ENCODE measurements at regions not wholly inside any gene's neighbourhood (a gene's known extent, or its start where the extent isn't known, plus 50 kb on each side); places are given as distances from the start of the nearest gene placed in this dataset.

GRCh38 chr4:17272154-17272553 is 239.7 kb downstream of the QDPR start:
- 80% methylated on average over 6 of the region's 6 CpGs for WGBS
- no peak for DNase-seq (ENCODE audit: low spot score)
- Histone ChIP-seq H3K9me3 (no peaks in the 10 kb centered on the region), H3K36me3 (no peaks in the 10 kb centered on the region), H3K4me3 (no peak overlapping the region), H3K27me3 (replicated peaks; ENCODE audit: insufficient read depth) (no peaks in the 10 kb centered on the region), H3K4me1 (replicated peaks) (no peaks in the 10 kb centered on the region), H3K27ac (no peak overlapping the region)
- TF ChIP-seq CTCF (IDR thresholded peaks at IDR 0.05) (no peak), POLR2AphosphoS5 (IDR thresholded peaks at IDR 0.05) (no peak), POLR2A (IDR thresholded peaks at IDR 0.05) (no peak)
- intact Hi-C loops (cut with DNase I) = no loop called here

DNA sequence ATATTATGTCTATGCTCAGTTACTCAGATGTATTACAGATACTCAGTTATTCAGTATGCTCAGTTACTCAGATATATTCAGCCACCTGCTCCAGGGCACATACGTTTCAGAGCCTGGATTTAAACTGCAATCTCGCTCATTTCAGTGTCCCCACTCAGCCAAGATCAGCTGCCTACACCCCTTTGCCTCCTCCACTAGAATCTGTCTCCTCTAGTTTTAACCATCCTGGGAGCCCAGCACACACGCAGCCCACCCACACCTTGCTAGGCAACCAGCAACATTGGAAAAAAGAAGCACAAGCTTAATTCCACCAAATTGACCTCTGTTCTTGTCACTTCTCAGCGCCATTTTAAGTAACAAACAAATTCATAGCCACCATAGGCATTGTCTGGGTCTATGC is 246.2 kb downstream of the QDPR start:
- TF ChIP-seq POLR2AphosphoS5 (IDR thresholded peaks at IDR 0.05) = no peak
- TF ChIP-seq POLR2A (IDR thresholded peaks at IDR 0.05) = no peak
- no peak for TF ChIP-seq CTCF (IDR thresholded peaks at IDR 0.05)
- DNase-seq (ENCODE audit: low spot score) = no peak

DNA sequence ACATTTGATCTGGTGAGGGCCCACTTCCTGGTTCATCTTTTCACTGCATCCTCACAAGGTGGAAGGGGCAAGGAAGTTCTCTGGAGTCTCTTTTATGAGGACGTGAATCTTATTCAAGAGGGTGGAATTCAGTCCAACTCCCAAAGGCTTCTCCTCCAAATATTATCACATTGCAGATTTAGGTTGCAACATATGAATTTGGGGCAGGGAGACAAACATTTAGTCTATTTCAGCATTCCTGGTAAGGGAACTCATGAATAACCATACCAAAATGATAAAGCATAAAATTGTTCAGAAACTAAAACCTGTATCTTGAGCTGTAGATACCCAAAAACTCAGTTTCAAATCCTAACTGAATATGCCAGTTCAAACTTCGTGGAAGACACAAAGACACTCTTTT is 246.8 kb downstream of the QDPR start:
- no peak overlapping the region for H3K4me3 ChIP-seq
- H3K4me1 ChIP-seq (replicated peaks) = no peaks in the 10 kb centered on the region
- H3K9me3 ChIP-seq = no peaks in the 10 kb centered on the region
- H3K36me3 ChIP-seq = no peaks in the 10 kb centered on the region
- no peaks in the 10 kb centered on the region for H3K27me3 ChIP-seq (replicated peaks; ENCODE audit: insufficient read depth)
- no peak for DNase-seq (ENCODE audit: low spot score)
- no peak overlapping the region for H3K27ac ChIP-seq
- WGBS = 83% methylated on average over 2 of the region's 2 CpGs
- intact Hi-C loops (cut with DNase I) = no loop called here
- no peak for TF ChIP-seq POLR2AphosphoS5 (IDR thresholded peaks at IDR 0.05)

More for the DNA sequence above, 246.2 kb downstream of the QDPR start:
- Histone ChIP-seq H3K36me3 (no peaks in the 10 kb centered on the region), H3K27me3 (replicated peaks; ENCODE audit: insufficient read depth) (no peaks in the 10 kb centered on the region), H3K27ac (no peak overlapping the region), H3K4me1 (replicated peaks) (no peaks in the 10 kb centered on the region), H3K9me3 (no peaks in the 10 kb centered on the region), H3K4me3 (no peak overlapping the region)
- intact Hi-C loops (cut with DNase I) = no loop called here
- 95% methylated on average over 4 of the region's 4 CpGs for WGBS

DNA sequence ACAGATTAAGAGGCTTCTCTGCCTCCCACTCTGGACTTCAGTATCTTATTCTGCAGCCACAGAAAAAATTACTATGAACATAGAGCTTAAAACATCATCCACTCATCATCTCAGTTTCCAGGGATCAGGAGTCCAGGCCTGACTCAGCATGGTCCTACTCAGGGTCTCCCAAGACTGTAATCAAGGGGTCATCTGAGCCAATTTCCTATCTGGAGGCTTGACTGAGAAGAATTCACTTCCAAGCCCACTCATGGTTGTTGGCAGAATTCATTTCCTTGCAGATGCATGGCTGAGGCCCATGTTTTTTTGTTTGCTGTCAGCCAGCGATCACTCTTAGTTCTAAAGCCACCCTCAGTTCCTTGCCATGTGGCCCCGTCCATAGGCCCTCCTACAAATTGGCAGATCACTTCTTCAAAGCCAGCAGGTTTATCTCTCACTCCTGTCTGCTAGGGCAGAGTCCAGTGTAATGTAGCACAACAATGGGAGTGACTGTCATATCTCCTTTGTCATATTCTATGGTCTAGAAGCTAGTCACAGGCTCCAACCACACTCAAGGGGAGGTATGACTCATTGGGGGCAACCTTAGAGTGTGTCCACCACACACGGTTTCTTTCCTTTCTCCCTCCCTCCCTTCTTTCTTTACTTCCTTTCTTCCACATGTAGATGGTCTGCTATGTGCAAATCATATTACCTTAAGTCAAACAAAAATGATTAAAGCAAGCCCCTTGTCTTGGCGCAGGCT is 251.6 kb downstream of the QDPR start:
- no peaks in the 10 kb centered on the region for H3K36me3 ChIP-seq
- DNase-seq (ENCODE audit: low spot score) = no peak
- no peaks in the 10 kb centered on the region for H3K27me3 ChIP-seq (replicated peaks; ENCODE audit: insufficient read depth)
- no peak overlapping the region for H3K4me3 ChIP-seq
- WGBS = 84% methylated on average over 4 of the region's 4 CpGs
- H3K4me1 ChIP-seq (replicated peaks) = no peaks in the 10 kb centered on the region
- H3K9me3 ChIP-seq = no peaks in the 10 kb centered on the region
- no peak for TF ChIP-seq POLR2AphosphoS5 (IDR thresholded peaks at IDR 0.05)
- TF ChIP-seq CTCF (IDR thresholded peaks at IDR 0.05) = no peak
- no peak for TF ChIP-seq POLR2A (IDR thresholded peaks at IDR 0.05)
- no peak overlapping the region for H3K27ac ChIP-seq
- intact Hi-C loops (cut with DNase I) = no loop called here

- Histone ChIP-seq H3K4me3 (no peak overlapping the region), H3K4me1 (replicated peaks) (no peaks in the 10 kb centered on the region), H3K27me3 (replicated peaks; ENCODE audit: insufficient read depth) (no peaks in the 10 kb centered on the region), H3K36me3 (no peaks in the 10 kb centered on the region), H3K27ac (no peak overlapping the region), H3K9me3 (no peaks in the 10 kb centered on the region)
- DNase-seq (ENCODE audit: low spot score) = no peak
- intact Hi-C loops (cut with DNase I) = no loop called here
- TF ChIP-seq POLR2A (IDR thresholded peaks at IDR 0.05) = no peak
- no peak for TF ChIP-seq POLR2AphosphoS5 (IDR thresholded peaks at IDR 0.05)
- no peak for TF ChIP-seq CTCF (IDR thresholded peaks at IDR 0.05)
- WGBS = 79% methylated on average over 2 of the region's 2 CpGs
These were observed 253.8 kb downstream of the QDPR start for GRCh38 chr4:17258106-17258505.

All from prostate gland (tissue), 2 donors.